HL-60 (cell line): ENCODE measurements at regions not wholly inside any gene's neighbourhood (a gene's known extent, or its start where the extent isn't known, plus 50 kb on each side); places are given as distances from the start of the nearest gene placed in this dataset.

Experiments
- POLR2AphosphoS5 ChIP-seq: IDR thresholded peaks from 2 replicates; pipeline ENCODE4 v1.6.1; 2012; ENCODE audit warnings: low read depth
- SPI1 ChIP-seq: IDR thresholded peaks from 2 replicates; pipeline ENCODE4 v1.6.1; 2012; ENCODE audit warnings: low read depth, mild to moderate bottlenecking, borderline replicate concordance
- TF ChIP-seq, protein P1 (sequence below): IDR thresholded peaks from one replicate; pipeline ENCODE4 v1.5.1; 2011; ENCODE audit warnings: low read length, control low read depth, inconsistent platforms; ENCODE audit not compliant: insufficient read depth
- TF ChIP-seq, protein P2 (sequence below): IDR thresholded peaks from 2 replicates; pipeline ENCODE4 v1.6.1; 2012; ENCODE audit warnings: low read depth; ENCODE audit not compliant: insufficient replicate concordance

DNA sequence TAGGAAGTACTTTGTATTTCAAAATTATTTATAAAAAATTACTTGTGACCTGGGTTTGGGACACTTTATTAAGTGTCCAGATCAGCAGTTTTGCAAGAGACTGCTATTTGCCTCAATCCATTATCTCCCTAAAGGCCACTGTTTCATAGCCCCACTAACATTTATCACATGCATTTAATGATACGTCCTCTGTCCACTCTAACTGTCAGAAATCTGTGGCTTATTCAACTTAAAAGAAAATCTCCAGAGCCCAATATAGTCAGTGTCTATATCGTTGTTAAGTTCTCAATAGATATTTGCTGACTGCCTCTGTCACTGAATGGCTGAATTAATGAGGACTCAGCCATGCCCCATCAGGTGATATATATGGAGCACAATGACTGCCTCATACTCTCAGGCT lies 553.9 kb upstream of the POM121L12 start:
- TF ChIP-seq, protein P1, sequence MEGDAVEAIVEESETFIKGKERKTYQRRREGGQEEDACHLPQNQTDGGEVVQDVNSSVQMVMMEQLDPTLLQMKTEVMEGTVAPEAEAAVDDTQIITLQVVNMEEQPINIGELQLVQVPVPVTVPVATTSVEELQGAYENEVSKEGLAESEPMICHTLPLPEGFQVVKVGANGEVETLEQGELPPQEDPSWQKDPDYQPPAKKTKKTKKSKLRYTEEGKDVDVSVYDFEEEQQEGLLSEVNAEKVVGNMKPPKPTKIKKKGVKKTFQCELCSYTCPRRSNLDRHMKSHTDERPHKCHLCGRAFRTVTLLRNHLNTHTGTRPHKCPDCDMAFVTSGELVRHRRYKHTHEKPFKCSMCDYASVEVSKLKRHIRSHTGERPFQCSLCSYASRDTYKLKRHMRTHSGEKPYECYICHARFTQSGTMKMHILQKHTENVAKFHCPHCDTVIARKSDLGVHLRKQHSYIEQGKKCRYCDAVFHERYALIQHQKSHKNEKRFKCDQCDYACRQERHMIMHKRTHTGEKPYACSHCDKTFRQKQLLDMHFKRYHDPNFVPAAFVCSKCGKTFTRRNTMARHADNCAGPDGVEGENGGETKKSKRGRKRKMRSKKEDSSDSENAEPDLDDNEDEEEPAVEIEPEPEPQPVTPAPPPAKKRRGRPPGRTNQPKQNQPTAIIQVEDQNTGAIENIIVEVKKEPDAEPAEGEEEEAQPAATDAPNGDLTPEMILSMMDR, result no peak
- TF ChIP-seq, protein P2, sequence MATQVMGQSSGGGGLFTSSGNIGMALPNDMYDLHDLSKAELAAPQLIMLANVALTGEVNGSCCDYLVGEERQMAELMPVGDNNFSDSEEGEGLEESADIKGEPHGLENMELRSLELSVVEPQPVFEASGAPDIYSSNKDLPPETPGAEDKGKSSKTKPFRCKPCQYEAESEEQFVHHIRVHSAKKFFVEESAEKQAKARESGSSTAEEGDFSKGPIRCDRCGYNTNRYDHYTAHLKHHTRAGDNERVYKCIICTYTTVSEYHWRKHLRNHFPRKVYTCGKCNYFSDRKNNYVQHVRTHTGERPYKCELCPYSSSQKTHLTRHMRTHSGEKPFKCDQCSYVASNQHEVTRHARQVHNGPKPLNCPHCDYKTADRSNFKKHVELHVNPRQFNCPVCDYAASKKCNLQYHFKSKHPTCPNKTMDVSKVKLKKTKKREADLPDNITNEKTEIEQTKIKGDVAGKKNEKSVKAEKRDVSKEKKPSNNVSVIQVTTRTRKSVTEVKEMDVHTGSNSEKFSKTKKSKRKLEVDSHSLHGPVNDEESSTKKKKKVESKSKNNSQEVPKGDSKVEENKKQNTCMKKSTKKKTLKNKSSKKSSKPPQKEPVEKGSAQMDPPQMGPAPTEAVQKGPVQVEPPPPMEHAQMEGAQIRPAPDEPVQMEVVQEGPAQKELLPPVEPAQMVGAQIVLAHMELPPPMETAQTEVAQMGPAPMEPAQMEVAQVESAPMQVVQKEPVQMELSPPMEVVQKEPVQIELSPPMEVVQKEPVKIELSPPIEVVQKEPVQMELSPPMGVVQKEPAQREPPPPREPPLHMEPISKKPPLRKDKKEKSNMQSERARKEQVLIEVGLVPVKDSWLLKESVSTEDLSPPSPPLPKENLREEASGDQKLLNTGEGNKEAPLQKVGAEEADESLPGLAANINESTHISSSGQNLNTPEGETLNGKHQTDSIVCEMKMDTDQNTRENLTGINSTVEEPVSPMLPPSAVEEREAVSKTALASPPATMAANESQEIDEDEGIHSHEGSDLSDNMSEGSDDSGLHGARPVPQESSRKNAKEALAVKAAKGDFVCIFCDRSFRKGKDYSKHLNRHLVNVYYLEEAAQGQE, result no peak
- TF ChIP-seq POLR2AphosphoS5 (no peak), SPI1 (no peak)
